Colonic mucosa (tissue), 4 donors: ENCODE measurements at regions not wholly inside any gene's neighbourhood (a gene's known extent, or its start where the extent isn't known, plus 50 kb on each side); places are given as distances from the start of the nearest gene placed in this dataset.

ENCODE experiments used
- DNase-seq: peaks from one replicate; pipeline ENCODE4 v3.0.0-alpha.2; 2020
- H3K27ac ChIP-seq: fragments of 200-600 bp; one replicate; pipeline ENCODE4 v1.8.0; 2021
- H3K27me3 ChIP-seq: fragments of 200-600 bp; one replicate; pipeline ENCODE4 v1.8.0; 2021
- H3K36me3 ChIP-seq: fragments of 200-600 bp; one replicate; pipeline ENCODE4 v1.8.0; 2021
- H3K4me1 ChIP-seq: fragments of 200-600 bp; one replicate; pipeline ENCODE4 v1.8.0; 2021; ENCODE audit warnings: mild to moderate bottlenecking
- H3K4me3 ChIP-seq: fragments of 200-600 bp; one replicate; pipeline ENCODE4 v1.8.0; 2021
- H3K9ac ChIP-seq, 2 donors: one replicate each; pipeline ENCODE4 v1.7.0; 2013; ENCODE audit warnings: control low read depth in 2 of 2, low read depth in 2 of 2, low read length in 2 of 2
- H3K9me3 ChIP-seq: fragments of 200-600 bp; one replicate; pipeline ENCODE4 v1.8.0; 2021
- intact Hi-C: fragments of 100-400 bp; cut with DNase I; formaldehyde crosslinking; loops from one replicate; pipeline ENCODE4 v1.14.1; 2022
- TF ChIP-seq, protein P1 (sequence below): fragments of 200-600 bp; IDR thresholded peaks from one replicate; pipeline ENCODE4 v1.8.0; 2022; ENCODE audit warnings: antibody characterized with exemption, mild to moderate bottlenecking
- donor health status: healthy.
- donor health status: DM: no; HTN: no; CAD: no.
- donor health status: DM: no; HTN: no; CAD: no.

DNA sequence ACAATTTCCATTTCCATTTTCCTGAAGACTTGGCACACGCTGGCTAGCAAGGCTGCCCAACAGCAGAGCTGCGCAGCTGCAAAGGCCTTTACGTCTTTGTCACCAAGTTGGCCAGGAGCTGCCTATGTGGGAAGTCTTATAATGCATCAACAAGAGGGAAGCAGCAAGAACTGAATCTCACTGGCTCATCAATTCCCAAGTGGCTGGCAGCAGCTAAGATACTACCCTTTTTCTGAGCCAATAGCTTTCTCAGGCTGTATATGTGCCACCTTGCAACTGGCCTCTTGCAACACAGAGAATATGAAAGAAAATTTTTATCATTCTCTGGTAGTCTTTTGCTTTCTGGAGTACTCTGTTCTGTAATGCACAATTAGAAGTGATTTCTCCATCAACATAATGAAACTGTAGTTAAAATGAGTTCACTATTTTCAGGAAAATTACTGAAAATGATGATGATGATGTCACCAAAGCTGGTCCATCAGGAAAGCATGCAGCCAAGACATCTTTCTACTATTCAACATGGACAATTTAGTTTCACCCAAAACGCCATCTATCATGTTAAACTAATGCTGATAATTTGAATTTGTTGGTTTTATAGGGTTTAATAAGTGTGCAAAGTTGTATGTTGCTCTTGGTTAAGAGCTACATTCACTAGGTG, 97.3 kb upstream of the FOXA2 start:
- no peaks in the 10 kb centered on the region for H3K36me3 ChIP-seq
- TF ChIP-seq, protein P1, sequence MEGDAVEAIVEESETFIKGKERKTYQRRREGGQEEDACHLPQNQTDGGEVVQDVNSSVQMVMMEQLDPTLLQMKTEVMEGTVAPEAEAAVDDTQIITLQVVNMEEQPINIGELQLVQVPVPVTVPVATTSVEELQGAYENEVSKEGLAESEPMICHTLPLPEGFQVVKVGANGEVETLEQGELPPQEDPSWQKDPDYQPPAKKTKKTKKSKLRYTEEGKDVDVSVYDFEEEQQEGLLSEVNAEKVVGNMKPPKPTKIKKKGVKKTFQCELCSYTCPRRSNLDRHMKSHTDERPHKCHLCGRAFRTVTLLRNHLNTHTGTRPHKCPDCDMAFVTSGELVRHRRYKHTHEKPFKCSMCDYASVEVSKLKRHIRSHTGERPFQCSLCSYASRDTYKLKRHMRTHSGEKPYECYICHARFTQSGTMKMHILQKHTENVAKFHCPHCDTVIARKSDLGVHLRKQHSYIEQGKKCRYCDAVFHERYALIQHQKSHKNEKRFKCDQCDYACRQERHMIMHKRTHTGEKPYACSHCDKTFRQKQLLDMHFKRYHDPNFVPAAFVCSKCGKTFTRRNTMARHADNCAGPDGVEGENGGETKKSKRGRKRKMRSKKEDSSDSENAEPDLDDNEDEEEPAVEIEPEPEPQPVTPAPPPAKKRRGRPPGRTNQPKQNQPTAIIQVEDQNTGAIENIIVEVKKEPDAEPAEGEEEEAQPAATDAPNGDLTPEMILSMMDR: no peak
- no peaks in the 10 kb centered on the region for H3K9me3 ChIP-seq
- no peaks in the 10 kb centered on the region for H3K27me3 ChIP-seq
- H3K27ac ChIP-seq: no peak overlapping the region
- intact Hi-C loops: loop anchor here (5.0 kb wide), 1 partner anchor 94 kb away; no protein-coding TSS in a partner anchor
- H3K4me1 ChIP-seq: no peaks in the 10 kb centered on the region
- DNase-seq: no peak
- H3K4me3 ChIP-seq: no peak overlapping the region
- no peak overlapping the region for H3K9ac ChIP-seq

DNA sequence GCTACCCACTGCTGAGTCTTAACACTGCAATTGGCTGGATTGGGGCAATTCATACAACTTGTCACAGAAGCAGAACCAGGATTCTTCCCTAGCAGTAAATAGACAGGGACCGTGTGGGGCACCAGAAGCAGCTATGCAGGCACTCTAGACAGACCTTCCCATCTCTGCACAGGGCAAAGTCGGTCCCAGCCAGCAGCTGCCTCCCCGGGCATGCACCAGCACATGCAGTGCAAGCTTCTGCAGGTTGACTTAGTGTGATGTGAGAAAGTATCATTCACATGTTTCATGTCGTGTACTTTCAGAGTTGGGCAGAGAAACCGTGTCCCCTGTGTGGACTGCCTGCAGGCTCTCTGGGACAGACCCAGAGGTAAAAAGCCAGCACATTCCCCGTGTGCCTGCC, 98.0 kb upstream of the FOXA2 start:
- H3K9me3 ChIP-seq: no peaks in the 10 kb centered on the region
- H3K9ac ChIP-seq: no peak overlapping the region
- TF ChIP-seq, protein P1: no peak
- H3K27ac ChIP-seq: no peak overlapping the region
- H3K27me3 ChIP-seq: no peaks in the 10 kb centered on the region
- intact Hi-C loops: loop anchor here (5.0 kb wide), 1 partner anchor 95 kb away; no protein-coding TSS in a partner anchor
- H3K4me1 ChIP-seq: no peaks in the 10 kb centered on the region
- H3K4me3 ChIP-seq: no peak overlapping the region
- DNase-seq: no peak
- H3K36me3 ChIP-seq: no peaks in the 10 kb centered on the region

DNA sequence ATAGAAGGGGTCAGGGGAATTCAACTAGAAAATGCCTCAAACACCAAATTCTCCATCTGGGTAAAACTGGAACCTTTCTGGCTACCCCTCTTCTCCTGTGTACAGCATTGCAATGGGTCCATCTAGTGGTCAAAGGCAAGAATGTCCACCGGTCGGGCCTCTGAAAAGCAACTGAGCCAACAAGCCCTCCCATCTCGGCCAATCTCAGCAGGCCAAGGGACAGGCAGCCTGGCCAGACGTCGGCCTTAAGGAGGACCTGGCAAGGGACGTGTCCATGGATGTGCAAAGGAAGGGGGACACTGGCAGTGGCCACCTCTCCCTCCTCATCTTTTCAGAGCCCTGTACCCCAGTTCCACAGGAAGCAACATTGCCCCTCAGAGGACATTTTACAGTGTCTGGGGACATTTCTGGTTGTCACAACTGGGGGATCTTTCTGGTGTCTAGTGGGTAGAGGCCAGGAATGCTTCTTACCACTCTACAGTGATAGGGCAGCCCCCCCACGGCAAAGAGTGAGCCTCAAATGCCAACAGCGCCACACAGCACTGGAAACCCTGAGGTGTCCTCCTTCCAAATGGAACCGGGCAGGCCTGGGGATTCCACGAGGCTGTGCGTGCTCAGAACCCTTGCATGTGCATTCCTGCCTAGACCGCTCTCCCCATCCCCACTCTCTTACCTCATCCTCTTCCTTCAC, 99.8 kb upstream of the FOXA2 start:
- Histone ChIP-seq H3K36me3 (no peaks in the 10 kb centered on the region), H3K9me3 (no peaks in the 10 kb centered on the region), H3K27me3 (no peaks in the 10 kb centered on the region), H3K9ac (no peak overlapping the region), H3K27ac (no peak overlapping the region), H3K4me3 (no peak overlapping the region), H3K4me1 (no peaks in the 10 kb centered on the region)
- intact Hi-C loops: loop anchor here (2.0 to 5.0 kb wide), 2 partner anchors 97 to 345 kb away; no protein-coding TSS in a partner anchor
- peak; percentile 67 for DNase-seq
- TF ChIP-seq, protein P1: peak; percentile 65

DNA sequence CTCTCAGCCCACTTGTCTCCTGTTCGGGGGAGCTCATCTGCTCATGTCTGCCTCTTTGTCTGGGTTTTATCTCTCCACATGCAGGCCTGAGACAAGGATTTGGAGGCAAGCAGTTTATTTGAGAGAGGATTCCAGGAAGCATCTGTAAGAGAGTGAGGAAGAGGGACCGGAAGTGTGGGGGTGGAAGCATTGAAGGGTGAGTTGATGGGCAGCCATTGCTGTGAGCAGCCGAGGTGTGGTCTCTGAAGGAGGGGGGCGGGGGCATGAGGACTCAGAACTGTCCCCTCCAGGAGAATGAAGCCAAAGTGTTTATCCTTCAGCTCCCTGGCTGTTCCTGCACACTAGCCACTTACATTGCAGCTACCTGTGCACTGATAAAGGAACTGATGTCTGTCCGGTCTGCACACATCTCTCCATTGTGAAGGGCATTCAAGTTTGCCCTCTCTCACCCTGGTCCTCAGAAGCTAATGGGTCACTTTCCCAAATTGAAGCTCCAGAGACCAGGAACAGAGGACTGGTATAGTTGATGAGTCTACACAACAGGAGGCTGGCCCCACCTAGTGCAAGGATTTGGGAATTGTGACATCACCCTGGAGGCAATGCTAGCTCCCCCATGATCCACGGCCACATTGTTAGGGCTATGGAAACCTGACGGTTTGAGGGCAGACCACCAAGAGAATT, 100.5 kb upstream of the FOXA2 start:
- no peaks in the 10 kb centered on the region for H3K9me3 ChIP-seq
- H3K4me3 ChIP-seq: no peak overlapping the region
- H3K36me3 ChIP-seq: no peaks in the 10 kb centered on the region
- H3K27ac ChIP-seq: no peak overlapping the region
- no peaks in the 10 kb centered on the region for H3K4me1 ChIP-seq
- H3K9ac ChIP-seq: no peak overlapping the region
- no peaks in the 10 kb centered on the region for H3K27me3 ChIP-seq
- TF ChIP-seq, protein P1: no peak
- intact Hi-C loops: loop anchor here (2.0 to 5.0 kb wide), 2 partner anchors 98 to 346 kb away; no protein-coding TSS in a partner anchor
- no peak for DNase-seq

DNA sequence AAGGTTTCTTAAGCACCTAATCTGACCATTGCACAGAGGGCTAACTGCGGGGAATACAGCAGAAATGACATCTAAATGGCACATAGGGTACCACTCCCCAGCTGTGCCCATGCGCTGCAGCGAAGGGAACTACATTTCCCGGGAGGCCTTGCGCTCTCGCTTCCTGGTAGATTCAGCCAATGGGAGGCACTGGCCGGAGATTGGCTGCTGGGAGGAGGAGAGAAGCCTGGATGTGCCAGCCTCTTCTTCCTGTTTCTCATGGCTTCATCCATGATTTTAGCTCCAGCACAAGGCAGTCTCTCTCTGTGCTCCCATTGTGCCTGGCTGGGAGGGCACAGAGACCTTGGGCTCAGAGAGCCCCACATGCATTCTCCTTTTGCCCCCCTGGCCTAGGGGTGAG, 101.7 kb upstream of the FOXA2 start:
- peak; percentile 69 for DNase-seq
- TF ChIP-seq, protein P1: no peak
- intact Hi-C loops: no loop called here

More for the DNA sequence above, 101.7 kb upstream of the FOXA2 start:
- Histone ChIP-seq H3K36me3 (no peaks in the 10 kb centered on the region), H3K4me3 (no peak overlapping the region), H3K27ac (no peak overlapping the region), H3K4me1 (no peaks in the 10 kb centered on the region), H3K27me3 (no peaks in the 10 kb centered on the region), H3K9me3 (no peaks in the 10 kb centered on the region), H3K9ac (no peak overlapping the region)
